Uterus (tissue), 2 donors: ENCODE measurements at regions not wholly inside any gene's neighbourhood (a gene's known extent, or its start where the extent isn't known, plus 50 kb on each side); places are given as distances from the start of the nearest gene placed in this dataset.

Experiments used
- POLR2A ChIP-seq, 2 donors: fragments of 450-650 bp; IDR thresholded peaks; one replicate each; pipeline ENCODE4 v1.6.1; 2016; ENCODE audit warnings: antibody characterized with exemption in 2 of 2, mild to moderate bottlenecking in 1 of 2, moderate library complexity in 1 of 2
- TF ChIP-seq, protein P1 (sequence below), 4 experiments: fragments of 200-600 bp in 2 of 4; fragments of 450-650 bp in 2 of 4; sonication (generic) in 2 of 4; IDR thresholded peaks; one replicate each; pipeline ENCODE4 v1.5.1; 2016 to 2019; ENCODE audit warnings: antibody characterized with exemption in 4 of 4, mild to moderate bottlenecking in 2 of 4, moderate library complexity in 1 of 4

DNA sequence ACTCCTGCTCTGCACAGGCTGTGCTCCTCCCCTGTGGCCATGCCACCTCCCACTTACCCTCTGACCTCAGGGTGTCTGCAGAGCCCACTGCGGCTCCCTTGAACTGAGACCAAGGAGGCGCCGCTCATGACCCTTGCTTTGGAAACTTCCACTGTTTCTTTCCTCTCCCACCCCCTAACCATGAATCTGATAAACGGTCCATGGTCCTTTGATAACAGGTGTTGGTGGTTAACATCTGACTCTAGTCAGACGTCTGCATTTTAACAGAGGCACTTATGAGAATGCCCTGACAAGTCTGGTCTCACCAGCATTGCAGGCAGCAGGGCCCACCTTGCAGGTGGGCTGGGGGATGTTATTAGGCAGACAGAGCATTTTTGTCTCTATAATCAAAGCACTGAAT, 113.6 kb upstream of the APCDD1 start:
- TF ChIP-seq, protein P1, sequence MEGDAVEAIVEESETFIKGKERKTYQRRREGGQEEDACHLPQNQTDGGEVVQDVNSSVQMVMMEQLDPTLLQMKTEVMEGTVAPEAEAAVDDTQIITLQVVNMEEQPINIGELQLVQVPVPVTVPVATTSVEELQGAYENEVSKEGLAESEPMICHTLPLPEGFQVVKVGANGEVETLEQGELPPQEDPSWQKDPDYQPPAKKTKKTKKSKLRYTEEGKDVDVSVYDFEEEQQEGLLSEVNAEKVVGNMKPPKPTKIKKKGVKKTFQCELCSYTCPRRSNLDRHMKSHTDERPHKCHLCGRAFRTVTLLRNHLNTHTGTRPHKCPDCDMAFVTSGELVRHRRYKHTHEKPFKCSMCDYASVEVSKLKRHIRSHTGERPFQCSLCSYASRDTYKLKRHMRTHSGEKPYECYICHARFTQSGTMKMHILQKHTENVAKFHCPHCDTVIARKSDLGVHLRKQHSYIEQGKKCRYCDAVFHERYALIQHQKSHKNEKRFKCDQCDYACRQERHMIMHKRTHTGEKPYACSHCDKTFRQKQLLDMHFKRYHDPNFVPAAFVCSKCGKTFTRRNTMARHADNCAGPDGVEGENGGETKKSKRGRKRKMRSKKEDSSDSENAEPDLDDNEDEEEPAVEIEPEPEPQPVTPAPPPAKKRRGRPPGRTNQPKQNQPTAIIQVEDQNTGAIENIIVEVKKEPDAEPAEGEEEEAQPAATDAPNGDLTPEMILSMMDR (IDR thresholded peaks at IDR 0.05) = no peak
- no peak for TF ChIP-seq POLR2A (IDR thresholded peaks at IDR 0.05)
